COLO668 (cell line): ENCODE measurements at regions not wholly inside any gene's neighbourhood (a gene's known extent, or its start where the extent isn't known, plus 50 kb on each side); places are given as distances from the start of the nearest gene placed in this dataset.

Source experiments
- DNase-seq: peaks from one replicate; lab custom pipeline; 2025; ENCODE audit not compliant: unreplicated experiment; lab: John Stamatoyannopoulos, UW

- DNase-seq: no peak
Measured at GRCh38 chr6:150651808-150652470, 52.3 kb downstream of the PLEKHG1 start.

- no peak for DNase-seq
Measured at GRCh38 chr6:150652848-150653613, 53.3 kb downstream of the PLEKHG1 start.

GRCh38 chr6:150654608-150655007 is 54.9 kb downstream of the PLEKHG1 start:
- no peak for DNase-seq

- no peak for DNase-seq
Measured at GRCh38 chr6:150656156-150656555, 56.5 kb downstream of the PLEKHG1 start.

- no peak for DNase-seq
Measured at GRCh38 chr6:150658421-150658820, 58.7 kb downstream of the PLEKHG1 start.

- no peak for DNase-seq
Measured at GRCh38 chr6:150659046-150659763, 59.5 kb downstream of the PLEKHG1 start.

- no peak for DNase-seq
Measured at GRCh38 chr6:150661216-150662007, 61.7 kb downstream of the PLEKHG1 start.

- DNase-seq: no peak
Measured at GRCh38 chr6:150662814-150663213, 63.1 kb downstream of the PLEKHG1 start.

- no peak for DNase-seq
Measured at GRCh38 chr6:150664091-150664490, 64.4 kb downstream of the PLEKHG1 start.

GRCh38 chr6:150666071-150666470 is 66.4 kb downstream of the PLEKHG1 start:
- DNase-seq: no peak

- DNase-seq: no peak
Measured at GRCh38 chr6:150667359-150667758, 67.7 kb downstream of the PLEKHG1 start.

GRCh38 chr6:150667977-150668716 is 68.5 kb downstream of the PLEKHG1 start:
- DNase-seq: no peak

GRCh38 chr6:150668900-150669302 is 69.2 kb downstream of the PLEKHG1 start:
- no peak for DNase-seq

GRCh38 chr6:150670311-150670710 is 70.6 kb downstream of the PLEKHG1 start:
- no peak for DNase-seq

GRCh38 chr6:150672800-150673199 is 73.1 kb downstream of the PLEKHG1 start:
- DNase-seq: no peak

GRCh38 chr6:150673720-150674346 is 74.1 kb downstream of the PLEKHG1 start:
- DNase-seq: no peak

- no peak for DNase-seq
Measured at GRCh38 chr6:150676344-150676743, 76.7 kb downstream of the PLEKHG1 start.

- DNase-seq: no peak
Measured at GRCh38 chr6:150676772-150677171, 77.1 kb downstream of the PLEKHG1 start.

GRCh38 chr6:150680510-150680909 is 80.8 kb downstream of the PLEKHG1 start:
- no peak for DNase-seq
